ENCODE measurements at regions not wholly inside any gene's neighbourhood (a gene's known extent, or its start where the extent isn't known, plus 50 kb on each side); places are given as distances from the start of the nearest gene placed in this dataset.

GRCh38 chr3:64340641-64341101 lies 115.4 kb upstream of the PRICKLE2 start:
- TF ChIP-seq CTCF (IDR thresholded peaks at IDR 0.05 in 8 of 11, conservative IDR thresholded peaks at IDR 0.05 in 3 of 11) (no peak), POLR2AphosphoS5 (IDR thresholded peaks at IDR 0.05) (no peak), POLR2A (IDR thresholded peaks at IDR 0.05) (no peak)

Measured in spleen (tissue), 7 donors.